Nephron (organoid): ENCODE measurements at regions not wholly inside any gene's neighbourhood (a gene's known extent, or its start where the extent isn't known, plus 50 kb on each side); places are given as distances from the start of the nearest gene placed in this dataset.
"Not testable (repeated sequence)": the region's sequence is repeated elsewhere in the genome, so short reads cannot be mapped to it uniquely, and the experiment has no call there.

Experiments used
- H3K27ac Mint-ChIP-seq, 3 experiments: 2 replicates each; pipeline ENCODE4 v1.8.0; 2020; ENCODE audit warnings: mixed read lengths in 3 of 3, mild to moderate bottlenecking in 2 of 3, moderate library complexity in 1 of 3
- H3K27me3 Mint-ChIP-seq: 2 replicates; pipeline ENCODE4 v1.8.0; 2021; ENCODE audit warnings: low read depth, mild to moderate bottlenecking, moderate library complexity, mixed read lengths
- H3K36me3 Mint-ChIP-seq: 2 replicates; pipeline ENCODE4 v1.8.0; 2020; ENCODE audit warnings: low read depth, mixed read lengths
- H3K4me1 Mint-ChIP-seq: 2 replicates; pipeline ENCODE4 v1.8.0; 2020; ENCODE audit warnings: mixed read lengths
- H3K4me3 Mint-ChIP-seq, 3 experiments: 2 replicates each; pipeline ENCODE4 v1.8.0; 2020; ENCODE audit warnings: mild to moderate bottlenecking in 3 of 3, mixed read lengths in 3 of 3, moderate library complexity in 2 of 3
- H3K9me3 Mint-ChIP-seq: 2 replicates; pipeline ENCODE4 v1.8.0; 2020; ENCODE audit warnings: mixed read lengths
- CTCF ChIP-seq, 3 experiments: fragments of 200-600 bp; sonication (generic); IDR thresholded peaks; one replicate each; pipeline ENCODE4 v1.5.0; 2021; ENCODE audit warnings: antibody characterized with exemption in 3 of 3; ENCODE audit not compliant: unreplicated experiment in 3 of 3

DNA sequence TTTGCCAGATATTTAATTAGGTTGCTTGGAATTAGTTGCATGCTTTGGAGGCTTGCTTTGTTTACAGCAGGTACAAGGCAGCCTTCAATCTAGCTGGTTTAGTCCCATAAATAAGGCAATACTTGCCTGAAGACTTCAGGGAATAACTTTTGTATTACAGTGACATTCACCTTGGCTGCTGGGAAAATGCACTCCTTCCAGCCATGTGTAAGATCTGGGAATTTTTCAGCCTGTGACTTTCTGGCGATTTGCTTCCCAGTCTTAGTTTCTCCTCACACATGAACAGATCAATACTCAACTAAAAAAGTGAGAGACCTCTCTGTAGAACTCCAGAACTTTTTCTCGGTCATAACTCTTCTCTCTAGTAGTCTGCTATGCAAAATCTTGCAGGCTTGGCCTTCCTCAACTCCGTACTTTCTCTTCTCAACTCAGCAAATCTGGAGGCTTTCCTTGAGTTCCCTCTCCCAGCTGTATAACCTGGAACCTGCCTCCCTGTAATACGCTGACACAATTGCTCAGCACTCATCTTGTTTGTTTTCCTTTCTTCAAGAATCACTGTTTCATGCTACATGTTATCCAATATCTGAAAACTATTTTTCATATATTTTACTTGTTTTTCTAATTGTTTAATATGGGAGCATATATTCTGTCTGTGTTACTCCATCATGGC is 173.0 kb downstream of the MSX2 start:
- H3K27ac Mint-ChIP-seq: no peak overlapping the region
- H3K36me3 Mint-ChIP-seq: no peaks in the 10 kb centered on the region
- peaks cover 2% of the 10 kb centered on the region for H3K9me3 Mint-ChIP-seq
- H3K4me3 Mint-ChIP-seq: no peak overlapping the region
- no peaks in the 10 kb centered on the region for H3K4me1 Mint-ChIP-seq
- peaks cover under 1% of the 10 kb centered on the region for H3K27me3 Mint-ChIP-seq
- no peak for TF ChIP-seq CTCF (IDR thresholded peaks at IDR 0.05; ENCODE audit: unreplicated experiment in 3 of 3)

DNA sequence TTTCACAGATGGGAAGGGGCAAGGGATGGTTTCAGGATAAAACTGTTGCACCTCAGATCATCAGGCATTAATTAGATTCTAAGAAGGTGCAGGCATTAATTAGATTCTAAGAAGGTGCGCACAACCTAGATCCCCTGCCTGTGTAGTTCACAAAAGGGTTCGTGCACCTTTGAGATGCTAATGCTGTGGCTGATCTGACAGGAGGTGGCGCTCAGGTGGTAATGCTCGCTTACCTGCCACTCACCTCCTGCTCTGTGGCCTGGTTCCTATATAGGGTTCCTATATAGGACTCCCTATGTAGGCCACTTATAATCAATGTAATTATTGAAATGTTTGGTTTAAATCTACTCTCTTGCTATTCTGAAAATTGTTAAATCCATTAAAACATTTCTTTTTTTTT is 171.0 kb downstream of the MSX2 start:
- TF ChIP-seq CTCF (IDR thresholded peaks at IDR 0.05; ENCODE audit: unreplicated experiment in 3 of 3): no peak
- H3K27ac Mint-ChIP-seq: no peak overlapping the region
- H3K27me3 Mint-ChIP-seq: peaks cover 7% of the 10 kb centered on the region
- no peaks in the 10 kb centered on the region for H3K36me3 Mint-ChIP-seq
- no peaks in the 10 kb centered on the region for H3K4me1 Mint-ChIP-seq
- no peak overlapping the region for H3K4me3 Mint-ChIP-seq
- H3K9me3 Mint-ChIP-seq: peaks cover 2% of the 10 kb centered on the region

DNA sequence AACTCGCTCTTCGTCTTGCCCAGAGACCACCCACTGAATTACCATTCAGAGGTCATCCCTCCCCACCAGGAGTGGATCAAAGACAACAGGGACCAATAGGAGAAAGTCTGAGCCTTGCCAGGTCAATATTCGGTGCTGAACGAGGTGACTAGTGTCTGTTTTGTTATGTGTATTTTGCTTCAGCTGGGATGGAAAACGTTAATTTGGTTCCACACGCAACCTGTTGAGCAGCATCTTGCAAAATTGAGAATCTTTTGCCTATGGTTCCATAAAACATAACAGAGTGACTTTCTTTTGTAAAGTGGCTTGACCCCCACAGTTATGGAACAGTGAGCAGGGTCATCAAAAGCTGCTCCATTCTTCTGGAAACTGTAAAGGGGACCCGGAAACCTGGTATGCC is 168.4 kb downstream of the MSX2 start:
- Mint-ChIP-seq H3K27ac (no peak overlapping the region), H3K9me3 (peaks cover 2% of the 10 kb centered on the region), H3K36me3 (no peaks in the 10 kb centered on the region), H3K27me3 (peaks cover 7% of the 10 kb centered on the region), H3K4me3 (no peak overlapping the region), H3K4me1 (no peaks in the 10 kb centered on the region)
- TF ChIP-seq CTCF (IDR thresholded peaks at IDR 0.05; ENCODE audit: unreplicated experiment in 3 of 3): no peak

DNA sequence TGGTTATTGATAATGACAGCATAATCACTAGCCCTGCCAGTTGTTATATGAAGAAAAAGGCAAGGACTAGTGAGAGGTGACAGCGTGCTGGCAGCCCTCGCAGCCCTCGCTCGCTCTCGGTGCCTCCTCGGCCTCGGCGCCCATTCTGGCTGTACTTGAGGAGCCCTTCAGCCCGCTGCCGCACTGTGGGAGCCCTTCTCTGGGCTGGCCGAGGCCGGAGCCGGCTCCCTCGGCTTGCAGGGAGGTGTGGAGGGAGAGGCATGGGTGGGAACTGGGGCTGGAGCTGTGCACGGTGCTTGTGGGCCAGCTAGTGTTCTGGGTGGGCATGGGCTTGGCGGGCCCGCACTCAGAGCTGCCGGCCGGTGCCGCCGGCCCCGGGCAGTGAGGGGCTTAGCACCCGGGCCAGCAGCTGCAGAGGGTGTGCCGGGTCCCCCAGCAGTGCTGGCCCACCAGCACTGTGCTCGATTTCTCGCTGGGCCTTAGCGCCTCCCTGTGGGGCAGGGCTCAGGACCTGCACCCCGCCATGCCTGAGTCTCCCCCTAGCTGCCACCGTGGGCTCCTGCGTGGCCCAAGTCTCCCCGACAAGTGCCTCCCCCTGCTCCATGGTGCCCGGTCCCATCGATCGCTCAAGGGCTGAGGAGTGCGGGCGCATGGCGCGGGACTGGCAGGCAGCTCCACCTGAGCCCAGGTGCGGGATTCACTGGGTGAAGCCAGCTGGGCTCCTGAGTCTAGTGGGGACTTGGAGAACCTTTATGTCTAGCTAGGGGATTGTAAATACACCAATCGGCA is 156.2 kb downstream of the MSX2 start:
- H3K36me3 Mint-ChIP-seq, H3K4me3 Mint-ChIP-seq, H3K9me3 Mint-ChIP-seq, H3K27ac Mint-ChIP-seq, H3K4me1 Mint-ChIP-seq, H3K27me3 Mint-ChIP-seq: not testable (repeated sequence)

DNA sequence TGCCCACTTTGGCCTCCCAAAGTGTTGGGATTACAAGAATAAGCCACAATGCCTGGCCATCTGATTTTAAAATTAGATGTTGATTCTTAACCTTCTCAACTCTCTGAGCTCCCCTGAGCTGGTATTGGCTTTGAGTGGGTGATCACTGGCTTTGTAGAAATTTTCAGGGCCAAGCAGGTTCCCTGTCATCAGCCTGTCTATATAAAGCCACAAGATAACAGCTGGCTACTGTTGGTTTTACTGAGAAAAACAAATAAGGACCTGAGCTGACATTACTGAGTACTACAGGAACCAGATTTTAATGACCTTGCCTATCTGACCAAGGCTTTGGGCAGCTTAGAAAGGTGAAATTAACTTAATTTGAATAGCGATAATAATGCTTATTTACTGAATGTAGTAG is 153.6 kb downstream of the MSX2 start:
- no peaks in the 10 kb centered on the region for H3K4me1 Mint-ChIP-seq
- no peak overlapping the region for H3K27ac Mint-ChIP-seq
- no peak overlapping the region for H3K4me3 Mint-ChIP-seq
- H3K27me3 Mint-ChIP-seq: peaks cover 11% of the 10 kb centered on the region
- no peaks in the 10 kb centered on the region for H3K36me3 Mint-ChIP-seq
- peaks cover 5% of the 10 kb centered on the region for H3K9me3 Mint-ChIP-seq
- no peak for TF ChIP-seq CTCF (IDR thresholded peaks at IDR 0.05; ENCODE audit: unreplicated experiment in 3 of 3)

- Mint-ChIP-seq H3K27me3 (peaks cover 20% of the 10 kb centered on the region), H3K27ac (no peak overlapping the region), H3K9me3 (no peaks in the 10 kb centered on the region), H3K36me3 (no peaks in the 10 kb centered on the region), H3K4me3 (no peak overlapping the region), H3K4me1 (no peaks in the 10 kb centered on the region)
- TF ChIP-seq CTCF (IDR thresholded peaks at IDR 0.05; ENCODE audit: unreplicated experiment in 3 of 3): no peak
These were observed 147.9 kb downstream of the MSX2 start for GRCh38 chr5:174872271-174872670.
